ENCODE measurements at regions not wholly inside any gene's neighbourhood (a gene's known extent, or its start where the extent isn't known, plus 50 kb on each side); places are given as distances from the start of the nearest gene placed in this dataset.

GRCh38 chr1:4174291-4175200 lies 274.5 kb upstream of the C1orf174 start:
- H3K4me3 ChIP-seq (ENCODE audit: low read depth, poor library complexity, severe bottlenecking), result no peak overlapping the region
- TF ChIP-seq POLR2A (IDR thresholded peaks at IDR 0.05) (no peak), CTCF (IDR thresholded peaks at IDR 0.05) (no peak)
- intact Hi-C loops (cut with DNase I; ENCODE audit: low total_unique reads), result no loop called here
- WGBS, 2 donors, result 87 to 89% methylated on average over 21 of the region's 21 CpGs
- DNase-seq (ENCODE audit: low spot score in 2 of 2), result peak in 1 of 2 donors; percentile 83

GRCh38 chr1:4175566-4176405 lies 275.7 kb upstream of the C1orf174 start:
- WGBS, 2 donors, result 82 to 83% methylated on average over 10 of the region's 10 CpGs
- intact Hi-C loops (cut with DNase I; ENCODE audit: low total_unique reads), result no loop called here
- TF ChIP-seq POLR2A (IDR thresholded peaks at IDR 0.05) (no peak), CTCF (IDR thresholded peaks at IDR 0.05) (no peak)
- peak in 1 of 2 donors; percentile 81 for DNase-seq (ENCODE audit: low spot score in 2 of 2)
- H3K4me3 ChIP-seq (ENCODE audit: low read depth, poor library complexity, severe bottlenecking), result no peak overlapping the region

DNA sequence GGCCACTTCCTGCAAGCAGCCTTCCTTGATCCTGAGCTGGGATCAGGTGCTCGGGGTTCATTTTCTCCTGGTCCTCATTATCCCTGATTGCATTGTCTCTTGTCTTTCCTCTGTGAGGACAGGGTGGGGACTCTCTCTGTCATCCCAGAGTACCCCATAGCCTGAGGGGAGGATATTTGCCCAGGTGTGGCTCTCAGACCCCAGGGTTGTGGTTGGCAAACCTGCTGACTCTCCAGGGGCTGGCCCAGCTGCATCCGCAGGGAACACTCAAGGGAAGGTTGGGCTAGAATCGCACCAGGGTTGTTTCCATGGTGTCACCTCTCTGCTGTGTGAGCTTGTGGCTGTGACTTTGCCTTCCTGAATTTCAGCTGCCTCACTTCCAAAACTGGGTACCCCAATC lies 276.8 kb upstream of the C1orf174 start:
- intact Hi-C loops (cut with DNase I; ENCODE audit: low total_unique reads), result no loop called here
- peak; percentile 11 to 77 for DNase-seq (ENCODE audit: low spot score in 2 of 2)
- no peak for TF ChIP-seq CTCF (IDR thresholded peaks at IDR 0.05)
- no peak for TF ChIP-seq POLR2A (IDR thresholded peaks at IDR 0.05)
- WGBS, 2 donors, result 84 to 85% methylated on average over 3 of the region's 3 CpGs
- H3K4me3 ChIP-seq (ENCODE audit: low read depth, poor library complexity, severe bottlenecking), result no peak overlapping the region

GRCh38 chr1:4177425-4178150 lies 277.5 kb upstream of the C1orf174 start:
- intact Hi-C loops (cut with DNase I; ENCODE audit: low total_unique reads), result no loop called here
- H3K4me3 ChIP-seq (ENCODE audit: low read depth, poor library complexity, severe bottlenecking), result no peak overlapping the region
- peak; percentile 11 to 77 for DNase-seq (ENCODE audit: low spot score in 2 of 2)
- WGBS, 2 donors, result 84 to 89% methylated on average over 21 of the region's 21 CpGs
- TF ChIP-seq POLR2A (IDR thresholded peaks at IDR 0.05) (no peak), CTCF (IDR thresholded peaks at IDR 0.05) (no peak)

DNA sequence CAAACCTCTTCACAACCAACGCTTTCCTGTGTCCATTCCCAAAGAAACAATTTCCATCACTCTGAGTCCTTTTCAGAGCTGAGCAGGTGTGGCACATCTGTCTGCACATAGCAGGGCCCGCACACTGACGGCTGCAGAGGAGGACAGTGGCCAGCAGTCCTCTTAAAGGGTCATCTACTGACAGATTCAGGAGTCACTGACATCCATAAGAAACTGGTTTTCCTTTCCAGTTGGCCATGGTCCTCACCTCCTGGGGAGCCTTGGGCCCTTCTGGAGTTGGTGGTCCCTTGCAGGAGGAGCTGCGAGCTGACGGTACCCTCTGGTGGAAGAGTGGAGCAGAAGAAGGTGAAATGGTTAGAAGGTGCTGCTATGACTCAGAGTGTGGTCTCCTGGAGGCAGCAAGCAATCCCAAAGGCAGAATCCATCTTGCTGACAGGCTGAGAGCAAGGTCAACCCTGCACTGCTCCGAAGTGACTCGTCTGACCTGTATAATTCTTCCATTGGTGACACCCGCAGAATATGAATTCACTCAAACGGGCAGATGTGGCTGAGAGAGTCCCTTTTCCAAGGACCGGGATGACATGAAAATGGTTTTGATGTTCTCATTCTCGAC lies 278.5 kb upstream of the C1orf174 start:
- TF ChIP-seq CTCF (IDR thresholded peaks at IDR 0.05) (no peak), POLR2A (IDR thresholded peaks at IDR 0.05) (no peak)
- WGBS, 2 donors, result 74 to 86% methylated on average over 11 of the region's 11 CpGs
- no peak overlapping the region for H3K4me3 ChIP-seq (ENCODE audit: low read depth, poor library complexity, severe bottlenecking)
- DNase-seq (ENCODE audit: low spot score in 2 of 2), result peak; percentile 5 to 63
- intact Hi-C loops (cut with DNase I; ENCODE audit: low total_unique reads), result no loop called here
